ENCODE measurements at regions not wholly inside any gene's neighbourhood (a gene's known extent, or its start where the extent isn't known, plus 50 kb on each side); places are given as distances from the start of the nearest gene placed in this dataset.
"Not testable (repeated sequence)": the region's sequence is repeated elsewhere in the genome, so short reads cannot be mapped to it uniquely, and the experiment has no call there.

DNA sequence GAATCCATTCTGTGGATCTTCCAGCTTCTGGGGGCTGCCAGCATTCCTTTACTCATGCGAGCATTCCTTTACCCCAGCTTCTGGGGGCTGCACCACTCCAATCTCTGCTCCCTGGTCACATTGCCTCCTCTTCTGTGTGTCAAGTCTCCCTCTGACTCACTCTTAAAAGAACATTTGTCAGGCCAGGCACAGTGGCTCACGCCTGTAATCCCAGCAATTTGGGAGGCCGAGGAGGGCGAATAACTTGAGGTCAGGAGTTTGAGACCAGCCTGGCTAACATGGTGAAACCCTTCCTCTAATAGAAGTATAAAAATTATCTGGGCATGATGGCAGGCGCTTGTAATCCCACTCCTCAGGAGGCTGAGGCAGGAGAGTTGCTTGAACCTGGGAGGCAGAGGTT, 541.9 kb downstream of the FOXD4L4 start:
- DNase-seq (ENCODE audit: low spot score); in situ Hi-C loops (cut with HindIII; ENCODE audit: low sequenced_read_pairs): not testable (repeated sequence)
